ENCODE measurements at regions not wholly inside any gene's neighbourhood (a gene's known extent, or its start where the extent isn't known, plus 50 kb on each side); places are given as distances from the start of the nearest gene placed in this dataset.
A peak's percentile ranks its signal among the peaks of the same experiment; 100 is the strongest.

DNA sequence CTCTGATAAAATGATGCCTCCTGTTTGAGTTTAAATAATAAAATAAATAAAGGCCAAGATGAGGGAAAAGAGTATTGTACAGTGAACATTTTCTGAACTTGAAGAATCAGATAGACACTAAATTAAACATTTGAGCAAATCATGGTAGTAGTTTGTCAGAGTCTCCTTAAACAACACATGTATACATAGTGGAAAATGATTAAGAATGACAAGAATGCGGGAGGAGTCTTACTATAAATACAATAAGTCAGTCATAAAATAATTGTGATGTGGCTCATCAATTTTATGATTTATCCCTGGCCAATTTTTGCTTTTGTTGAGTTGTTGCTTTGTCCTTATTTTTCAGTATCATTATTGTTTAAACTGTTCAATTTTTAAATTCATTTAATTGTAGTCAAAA is 158.0 kb upstream of the TMC3 start:
- H3K27ac ChIP-seq, result peak overlapping the region; percentile 57
- TF ChIP-seq, protein P1, sequence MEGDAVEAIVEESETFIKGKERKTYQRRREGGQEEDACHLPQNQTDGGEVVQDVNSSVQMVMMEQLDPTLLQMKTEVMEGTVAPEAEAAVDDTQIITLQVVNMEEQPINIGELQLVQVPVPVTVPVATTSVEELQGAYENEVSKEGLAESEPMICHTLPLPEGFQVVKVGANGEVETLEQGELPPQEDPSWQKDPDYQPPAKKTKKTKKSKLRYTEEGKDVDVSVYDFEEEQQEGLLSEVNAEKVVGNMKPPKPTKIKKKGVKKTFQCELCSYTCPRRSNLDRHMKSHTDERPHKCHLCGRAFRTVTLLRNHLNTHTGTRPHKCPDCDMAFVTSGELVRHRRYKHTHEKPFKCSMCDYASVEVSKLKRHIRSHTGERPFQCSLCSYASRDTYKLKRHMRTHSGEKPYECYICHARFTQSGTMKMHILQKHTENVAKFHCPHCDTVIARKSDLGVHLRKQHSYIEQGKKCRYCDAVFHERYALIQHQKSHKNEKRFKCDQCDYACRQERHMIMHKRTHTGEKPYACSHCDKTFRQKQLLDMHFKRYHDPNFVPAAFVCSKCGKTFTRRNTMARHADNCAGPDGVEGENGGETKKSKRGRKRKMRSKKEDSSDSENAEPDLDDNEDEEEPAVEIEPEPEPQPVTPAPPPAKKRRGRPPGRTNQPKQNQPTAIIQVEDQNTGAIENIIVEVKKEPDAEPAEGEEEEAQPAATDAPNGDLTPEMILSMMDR (conservative IDR thresholded peaks at IDR 0.05), result no peak

DNA sequence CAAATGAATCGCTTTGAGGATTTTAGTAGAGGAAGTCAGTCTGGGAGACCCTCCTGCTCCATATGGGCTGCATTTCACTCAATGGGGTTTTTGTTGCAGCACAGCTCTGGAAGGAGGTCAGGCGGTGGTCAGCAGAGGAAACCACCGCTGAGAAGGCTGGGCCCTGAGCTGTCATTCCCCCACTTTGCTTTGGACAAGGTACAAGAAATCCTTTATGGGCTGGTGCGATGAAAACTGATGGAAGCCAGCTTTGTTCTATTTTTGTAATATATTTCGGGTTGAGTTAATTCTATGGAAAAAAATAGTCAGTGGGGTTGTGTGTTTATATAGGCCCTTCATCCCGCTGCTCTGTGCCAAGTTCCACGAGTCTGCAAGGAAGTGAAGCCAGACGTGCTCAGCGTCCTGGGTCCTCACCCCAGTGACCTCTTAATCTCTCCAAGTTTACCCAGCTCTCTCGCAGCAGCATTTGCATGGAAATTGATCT is 157.1 kb upstream of the TMC3 start:
- TF ChIP-seq, protein P1 (conservative IDR thresholded peaks at IDR 0.05), result no peak

DNA sequence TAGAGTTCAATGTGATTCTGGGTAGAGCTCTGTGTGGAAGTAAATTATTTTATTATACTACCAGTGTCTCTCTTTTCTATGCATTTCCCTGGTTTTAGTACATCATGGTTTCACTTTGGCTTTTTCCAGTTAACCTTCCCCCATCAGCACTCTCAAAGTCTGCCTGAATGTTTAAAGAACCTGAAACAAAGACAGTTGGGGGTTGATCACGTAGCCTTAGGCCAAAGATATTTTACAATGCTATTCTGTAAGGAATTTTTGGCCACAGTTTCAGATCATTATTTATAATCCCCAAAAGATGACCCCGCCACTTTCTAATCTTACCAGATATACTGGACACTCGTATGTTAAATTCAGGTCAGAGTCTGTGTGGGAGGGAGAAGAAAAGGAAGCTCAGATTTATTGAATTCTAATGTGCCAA is 156.3 kb upstream of the TMC3 start:
- H3K27ac ChIP-seq, result peak overlapping the region; percentile 57
- TF ChIP-seq, protein P1 (conservative IDR thresholded peaks at IDR 0.05), result no peak

More for the DNA sequence above, 157.1 kb upstream of the TMC3 start:
- peak overlapping the region; percentile 57 for H3K27ac ChIP-seq

DNA sequence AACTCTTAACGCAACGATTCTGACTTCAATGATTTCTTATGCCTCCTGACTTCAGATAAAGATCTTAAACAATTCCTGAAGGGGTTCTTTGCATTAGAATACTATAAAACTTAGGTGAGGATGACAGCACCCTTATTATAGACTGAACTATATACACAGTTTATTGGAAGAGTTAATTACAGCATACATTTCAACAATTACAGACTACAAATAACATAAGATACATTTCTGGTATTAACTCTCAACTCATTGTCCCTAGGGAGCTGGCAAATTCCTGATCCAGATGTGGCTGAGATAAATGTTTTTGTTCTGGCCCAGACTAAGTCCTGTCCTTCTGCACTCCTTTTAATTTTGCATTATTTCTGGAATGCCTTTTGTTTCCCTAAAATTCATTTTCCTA is 155.5 kb upstream of the TMC3 start:
- TF ChIP-seq, protein P1 (conservative IDR thresholded peaks at IDR 0.05), result no peak
- H3K27ac ChIP-seq, result peak overlapping the region; percentile 57

DNA sequence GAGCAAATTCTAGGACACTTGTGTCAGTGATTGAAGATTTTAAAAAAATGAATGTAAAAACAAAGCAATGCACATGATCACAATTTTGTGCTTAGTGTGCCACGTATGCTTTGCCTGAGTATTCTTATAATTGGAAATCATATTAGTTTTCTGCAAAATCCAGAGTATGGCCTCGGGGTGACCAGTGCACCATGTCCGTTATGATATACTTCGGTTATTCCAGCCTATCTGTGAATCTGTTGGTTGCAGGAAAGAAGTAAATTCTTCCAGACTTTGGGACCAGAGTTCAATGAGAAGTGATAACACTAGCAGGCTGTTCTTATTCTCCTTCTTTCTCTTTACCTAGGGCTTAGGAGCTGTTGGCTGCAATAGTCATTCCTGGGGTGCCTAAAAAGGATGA is 152.0 kb upstream of the TMC3 start:
- no peak overlapping the region for H3K27ac ChIP-seq
- TF ChIP-seq, protein P1 (conservative IDR thresholded peaks at IDR 0.05), result no peak

DNA sequence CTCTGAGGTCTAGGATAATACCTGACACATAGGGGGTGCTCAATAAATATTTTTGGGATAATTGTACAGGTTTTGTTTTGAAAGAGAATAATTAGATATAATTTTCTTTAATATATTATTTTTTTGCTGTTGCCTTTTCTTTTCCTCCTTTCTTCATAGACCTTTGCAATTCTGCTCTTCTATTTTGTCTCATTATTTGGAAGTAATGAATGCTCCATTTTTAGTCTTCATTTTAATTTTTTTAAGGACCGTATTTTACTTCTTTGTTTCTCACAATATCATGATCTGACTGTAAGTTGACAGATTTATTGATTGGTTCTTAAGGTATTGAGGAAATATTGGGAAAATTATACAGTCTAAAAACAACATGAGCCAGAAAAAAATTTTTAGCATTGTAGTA is 150.5 kb upstream of the TMC3 start:
- no peak overlapping the region for H3K27ac ChIP-seq
- TF ChIP-seq, protein P1 (conservative IDR thresholded peaks at IDR 0.05), result no peak

DNA sequence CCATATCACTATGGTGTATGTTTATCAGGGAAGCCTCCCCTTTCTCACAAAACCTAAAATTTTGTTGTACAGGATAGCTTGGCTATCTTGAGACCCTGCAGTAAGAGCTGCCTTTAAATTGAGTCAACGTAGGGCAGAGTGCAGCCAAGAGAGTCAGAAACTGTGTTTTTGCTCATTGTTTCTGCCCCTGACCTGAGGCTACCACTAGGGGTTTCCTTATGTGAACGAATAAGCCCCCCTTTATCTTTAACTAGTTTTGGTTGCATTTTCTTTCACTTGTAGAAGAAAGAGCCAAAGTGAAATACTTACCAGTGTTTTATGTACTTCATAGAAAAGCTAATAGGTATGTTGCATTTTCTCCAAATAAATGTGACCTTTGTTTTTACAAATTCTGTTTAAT is 149.9 kb upstream of the TMC3 start:
- H3K27ac ChIP-seq, result no peak overlapping the region
- TF ChIP-seq, protein P1 (conservative IDR thresholded peaks at IDR 0.05), result no peak
